Stimulated activated CD4-positive, alpha-beta T cell treated with anti-CD3 and anti-CD28 coated beads, Interleukin-4, amount 100 ng/mL, for 24 hours (primary cell): ENCODE measurements at regions not wholly inside any gene's neighbourhood (a gene's known extent, or its start where the extent isn't known, plus 50 kb on each side); places are given as distances from the start of the nearest gene placed in this dataset.

ENCODE experiments used
- DNase-seq: peaks from one replicate; pipeline ENCODE4 v3.0.0-alpha.2; 2020

DNA sequence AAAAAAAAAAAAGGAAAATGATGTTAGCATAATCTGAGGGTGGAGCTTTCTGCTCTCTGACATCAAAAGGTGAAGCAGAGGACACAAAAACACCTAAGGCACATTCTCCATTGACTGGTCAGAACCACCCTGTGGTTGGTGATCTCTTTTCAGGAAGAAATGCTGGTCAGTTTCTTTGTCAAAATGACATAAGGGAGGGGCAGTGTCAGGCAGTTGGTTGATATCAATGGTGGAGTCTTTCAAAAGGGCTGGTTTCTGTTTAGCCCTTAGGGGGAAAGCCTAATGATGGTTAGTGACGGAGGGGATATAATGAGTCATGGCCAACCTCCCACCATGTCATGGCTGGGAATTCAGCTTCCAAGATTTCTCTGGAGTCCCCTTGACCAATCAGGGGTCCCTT lies 185.9 kb upstream of the GBE1 start:
- no peak for DNase-seq

- DNase-seq: no peak
These were observed 177.2 kb upstream of the GBE1 start for GRCh38 chr3:81938681-81939080.

- no peak for DNase-seq
These were observed 175.4 kb upstream of the GBE1 start for GRCh38 chr3:81936817-81937216.

GRCh38 chr3:81932681-81933080 lies 171.2 kb upstream of the GBE1 start:
- no peak for DNase-seq

- no peak for DNase-seq
These were observed 170.1 kb upstream of the GBE1 start for GRCh38 chr3:81931265-81932251.

DNA sequence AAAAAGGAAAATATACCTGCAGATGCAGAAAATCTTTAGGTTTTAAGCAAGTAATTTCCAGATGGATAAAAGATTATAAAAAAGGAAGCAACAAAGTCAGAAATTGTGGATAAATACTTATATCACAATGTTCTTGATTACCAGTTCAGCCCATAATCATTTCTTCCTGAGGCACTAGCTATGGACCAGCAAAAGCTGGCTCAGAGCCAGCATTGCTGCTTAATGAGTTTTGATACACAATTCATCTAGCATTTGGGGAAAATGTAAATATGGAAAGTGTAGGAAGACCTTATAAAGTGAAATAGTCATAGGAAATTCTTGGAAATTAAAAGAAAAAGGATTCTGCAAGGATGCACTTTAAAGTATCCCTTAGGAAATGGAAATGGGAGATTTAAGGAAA lies 168.3 kb upstream of the GBE1 start:
- DNase-seq: no peak

GRCh38 chr3:81927811-81928210 lies 166.4 kb upstream of the GBE1 start:
- no peak for DNase-seq

DNA sequence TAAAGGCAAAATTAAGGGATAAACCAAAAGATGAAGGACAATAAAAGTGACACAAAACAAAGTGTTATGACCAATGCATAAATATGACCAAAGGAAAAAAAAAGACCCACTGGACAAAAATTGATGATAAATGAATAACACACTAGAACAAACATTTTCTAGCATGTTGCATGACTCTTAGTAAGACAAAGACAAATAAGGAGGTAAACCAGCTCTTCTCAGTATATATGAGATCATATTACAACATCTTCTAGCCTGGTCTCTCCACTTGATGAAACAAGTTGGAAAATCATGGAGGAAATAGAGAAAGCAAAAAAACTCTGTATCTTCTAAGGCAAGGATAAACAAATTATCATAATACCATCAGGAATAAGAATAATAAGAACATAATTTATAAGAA lies 163.9 kb upstream of the GBE1 start:
- no peak for DNase-seq

- DNase-seq: no peak
These were observed 161.6 kb upstream of the GBE1 start for GRCh38 chr3:81923038-81923437.

DNA sequence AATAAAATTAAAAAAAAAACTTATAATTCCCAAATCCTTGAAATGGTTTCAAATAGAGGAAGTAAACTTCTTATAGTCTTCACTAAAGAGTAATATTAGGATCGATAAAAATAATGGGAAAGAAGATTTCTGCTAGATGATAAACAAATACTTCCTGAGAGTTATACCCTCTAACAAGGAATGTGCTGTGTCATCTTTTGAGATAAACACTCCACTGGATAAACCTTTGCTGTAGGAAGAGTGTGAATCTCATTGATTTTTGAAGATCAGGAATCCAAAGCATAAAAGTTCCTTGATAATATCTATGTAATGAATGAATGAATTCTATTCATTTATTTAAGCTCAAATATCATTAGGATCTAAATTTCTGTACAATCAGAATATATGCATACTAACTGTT lies 161.0 kb upstream of the GBE1 start:
- no peak for DNase-seq

DNA sequence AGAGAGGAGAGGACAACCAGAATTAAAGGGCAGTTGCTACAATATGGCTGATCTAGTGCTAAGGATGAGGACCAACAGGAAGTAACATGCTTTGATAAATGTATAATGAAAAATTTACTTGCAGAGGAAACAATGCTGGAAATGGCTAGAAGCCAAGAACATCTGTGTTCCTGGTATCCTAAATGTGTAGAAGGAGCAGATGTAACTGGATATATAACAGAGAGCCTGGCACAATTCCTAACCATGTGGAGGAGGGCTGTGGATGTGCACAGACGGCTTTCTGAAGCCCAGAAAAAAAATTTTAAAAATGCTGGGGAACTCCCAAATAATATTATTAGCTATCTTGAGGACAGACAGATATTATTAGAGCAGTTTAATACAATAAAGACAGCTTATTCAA lies 159.4 kb upstream of the GBE1 start:
- no peak for DNase-seq

DNA sequence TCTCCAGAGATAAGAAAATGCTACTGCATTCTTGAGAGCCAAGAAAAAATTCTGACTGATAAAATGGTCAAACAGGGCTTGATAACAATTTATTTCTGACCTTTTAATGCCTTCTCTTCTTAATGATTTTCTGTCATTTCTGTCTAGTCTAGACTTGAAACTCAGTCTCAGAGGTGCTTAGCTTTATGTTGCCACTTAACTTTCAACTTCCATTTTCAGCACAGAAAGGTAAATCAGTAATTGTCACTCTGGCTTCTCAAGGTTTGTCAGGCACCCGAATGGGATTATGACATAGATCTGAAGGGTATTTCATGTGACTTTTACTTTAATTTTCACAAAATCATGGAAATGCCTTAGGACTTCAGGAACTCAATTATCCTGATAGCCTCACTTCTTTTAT lies 155.4 kb upstream of the GBE1 start:
- DNase-seq: no peak

GRCh38 chr3:81913886-81914663 lies 152.6 kb upstream of the GBE1 start:
- no peak for DNase-seq

- no peak for DNase-seq
These were observed 149.8 kb upstream of the GBE1 start for GRCh38 chr3:81911221-81911620.

DNA sequence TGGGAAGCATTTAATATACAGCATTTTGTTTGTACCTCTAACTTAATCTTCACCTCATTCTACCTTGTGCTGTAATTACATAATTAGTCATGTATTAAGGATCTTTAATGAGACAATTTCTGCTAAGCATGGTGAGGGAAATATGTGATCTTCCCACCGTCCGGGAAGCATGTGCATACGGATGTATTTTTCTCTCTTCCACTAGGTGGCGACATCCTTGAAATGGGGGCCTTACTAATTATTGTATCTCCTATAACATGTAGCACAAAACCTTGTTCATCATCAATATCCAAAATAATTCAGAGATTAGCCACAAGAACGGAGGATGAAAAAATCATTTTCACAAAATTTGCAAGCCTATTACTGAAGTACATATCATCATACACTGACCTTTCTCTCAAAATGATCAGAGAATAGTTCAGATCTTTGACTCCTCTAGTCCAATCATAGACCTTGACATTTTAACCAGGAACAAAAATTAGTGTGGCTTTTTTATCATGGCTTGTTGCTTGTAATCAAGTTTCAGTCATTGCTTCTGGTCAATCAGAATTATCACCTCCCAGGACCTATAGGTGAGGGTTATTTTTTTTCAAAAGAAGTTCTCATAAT lies 148.9 kb upstream of the GBE1 start:
- DNase-seq: peak; percentile 11

DNA sequence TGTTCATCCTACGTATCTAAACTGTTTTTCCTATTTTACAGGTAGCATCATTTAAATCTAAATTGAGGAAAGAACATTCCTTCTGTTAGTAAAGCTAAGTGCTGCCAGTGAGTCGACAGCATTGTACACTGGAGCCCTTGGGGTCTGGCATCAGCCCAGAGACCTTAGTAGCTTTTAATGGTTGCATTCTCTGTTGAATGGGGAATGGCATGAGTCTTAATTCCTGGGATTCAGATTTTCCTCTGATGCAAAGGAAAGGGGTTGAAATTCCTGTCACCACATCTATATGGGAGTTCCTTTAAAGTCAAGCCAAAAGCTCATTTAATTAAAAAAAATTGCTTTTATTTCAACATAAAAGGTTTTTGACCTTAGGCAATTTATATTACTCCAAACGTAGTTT lies 148.4 kb upstream of the GBE1 start:
- no peak for DNase-seq

GRCh38 chr3:81908561-81908960 lies 147.1 kb upstream of the GBE1 start:
- DNase-seq: no peak

- no peak for DNase-seq
These were observed 136.9 kb upstream of the GBE1 start for GRCh38 chr3:81898336-81898735.

GRCh38 chr3:81894598-81894997 lies 133.2 kb upstream of the GBE1 start:
- DNase-seq: no peak

GRCh38 chr3:81891055-81891895 lies 129.8 kb upstream of the GBE1 start:
- no peak for DNase-seq

DNA sequence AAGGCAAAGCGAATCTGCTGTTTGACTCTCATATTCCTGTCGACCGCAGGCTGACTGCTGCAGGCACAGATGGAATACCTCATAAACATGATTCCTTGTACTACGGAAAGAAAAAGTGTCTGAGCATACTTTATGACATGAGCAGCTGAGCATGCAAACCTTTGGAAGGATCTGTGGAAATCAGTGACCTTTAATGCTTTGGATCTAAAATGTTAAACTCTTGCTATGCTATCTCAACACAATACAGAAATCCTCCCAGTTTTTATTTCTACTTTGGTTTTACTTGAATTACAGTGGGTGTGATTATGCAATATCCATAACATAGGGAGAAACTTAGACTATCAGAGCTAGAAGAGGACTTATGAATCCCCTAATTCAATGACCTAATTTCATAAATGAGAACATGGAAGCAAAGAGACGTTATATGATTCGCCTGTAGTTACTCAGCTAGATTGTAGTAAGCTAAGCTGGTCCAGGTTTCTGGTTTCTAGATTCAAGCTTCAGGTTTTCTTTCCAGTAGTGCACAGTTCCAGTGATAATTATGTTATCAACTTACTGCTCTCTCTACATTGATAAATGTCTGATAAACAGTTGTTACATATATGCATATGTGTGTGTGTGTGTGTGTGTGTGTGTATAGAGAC lies 127.6 kb upstream of the GBE1 start:
- DNase-seq: no peak

DNA sequence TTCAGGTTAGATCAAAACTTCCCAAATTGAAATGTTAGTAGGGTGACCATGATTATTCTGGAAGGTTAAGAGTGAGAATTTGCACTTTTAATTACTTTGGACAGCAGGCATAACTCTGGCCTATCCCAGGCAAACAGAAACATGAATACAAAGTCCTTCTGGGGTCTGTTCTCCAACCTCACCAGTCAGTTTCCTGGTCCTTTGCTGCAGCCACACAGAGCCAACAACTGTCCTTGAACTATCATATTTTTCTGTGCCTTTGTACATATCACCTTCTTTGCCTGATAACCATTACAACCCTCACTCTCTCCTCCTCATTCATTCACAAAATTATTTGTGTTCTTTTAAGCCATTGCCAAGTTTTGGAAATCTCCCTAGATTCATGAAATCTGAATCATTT lies 126.0 kb upstream of the GBE1 start:
- DNase-seq: no peak
